Neutrophil (primary cell): ENCODE measurements at regions not wholly inside any gene's neighbourhood (a gene's known extent, or its start where the extent isn't known, plus 50 kb on each side); places are given as distances from the start of the nearest gene placed in this dataset.

Experiments used
- H3K27ac ChIP-seq: fragments of 200-600 bp; sonication (generic); 2 replicates; pipeline ENCODE4 v1.5.1; 2016; ENCODE audit warnings: mild to moderate bottlenecking, moderate library complexity
- H3K27me3 ChIP-seq: fragments of 200-600 bp; sonication (generic); 2 replicates; pipeline ENCODE4 v1.6.0; 2016; ENCODE audit warnings: mild to moderate bottlenecking
- H3K36me3 ChIP-seq: fragments of 200-600 bp; sonication (generic); 2 replicates; pipeline ENCODE4 v1.5.1; 2017
- H3K4me1 ChIP-seq, 2 experiments: fragments of 200-600 bp in 1 of 2; sonication (generic) in 1 of 2; 1 replicate in 1 of 2; 2 replicates in 1 of 2; pipeline versions ENCODE4 v1.5.1 to v1.6.1; 2013 to 2016; ENCODE audit warnings: low read depth in 1 of 2, low read length in 1 of 2, mild to moderate bottlenecking in 1 of 2, moderate library complexity in 1 of 2; ENCODE audit not compliant: control insufficient read depth in 1 of 2, insufficient read depth in 1 of 2
- H3K4me3 ChIP-seq, 2 experiments: fragments of 200-600 bp in 1 of 2; sonication (generic) in 1 of 2; 1 replicate in 1 of 2; 2 replicates in 1 of 2; pipeline ENCODE4 v1.5.1; 2013 to 2016; ENCODE audit warnings: low read depth in 1 of 2, low read length in 1 of 2, mild to moderate bottlenecking in 1 of 2, moderate library complexity in 1 of 2
- H3K9me3 ChIP-seq: fragments of 200-600 bp; sonication (generic); 2 replicates; pipeline ENCODE4 v1.5.1; 2016
- CTCF ChIP-seq: fragments of 200-600 bp; sonication (generic); IDR thresholded peaks from 2 replicates; pipeline ENCODE4 v1.5.1; 2016; ENCODE audit warnings: antibody characterized with exemption

DNA sequence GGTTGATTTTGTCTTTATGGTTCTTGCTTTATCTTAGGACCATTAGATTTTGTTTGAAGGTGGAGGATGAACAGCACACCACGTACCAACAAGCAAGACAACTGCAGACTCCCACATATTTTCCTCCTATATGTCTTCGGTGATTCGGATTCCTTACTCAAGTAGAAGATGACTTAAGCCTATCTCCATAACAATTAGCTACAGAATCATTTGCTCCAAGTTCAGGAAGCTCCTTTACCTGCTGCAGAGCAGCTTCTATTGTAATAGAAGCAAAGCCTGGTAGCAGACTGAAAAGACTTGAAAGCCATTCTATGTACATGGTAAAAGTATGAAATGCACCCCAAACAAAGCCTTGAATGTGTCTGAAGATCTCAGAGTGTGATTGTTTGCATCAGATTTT is 229.0 kb downstream of the SOX2 start:
- H3K36me3 ChIP-seq = no peaks in the 10 kb centered on the region
- H3K27ac ChIP-seq = no peak overlapping the region
- H3K27me3 ChIP-seq = no peaks in the 10 kb centered on the region
- H3K4me1 ChIP-seq = no peaks in the 10 kb centered on the region
- H3K9me3 ChIP-seq = no peaks in the 10 kb centered on the region
- no peak for TF ChIP-seq CTCF
- H3K4me3 ChIP-seq = no peak overlapping the region

DNA sequence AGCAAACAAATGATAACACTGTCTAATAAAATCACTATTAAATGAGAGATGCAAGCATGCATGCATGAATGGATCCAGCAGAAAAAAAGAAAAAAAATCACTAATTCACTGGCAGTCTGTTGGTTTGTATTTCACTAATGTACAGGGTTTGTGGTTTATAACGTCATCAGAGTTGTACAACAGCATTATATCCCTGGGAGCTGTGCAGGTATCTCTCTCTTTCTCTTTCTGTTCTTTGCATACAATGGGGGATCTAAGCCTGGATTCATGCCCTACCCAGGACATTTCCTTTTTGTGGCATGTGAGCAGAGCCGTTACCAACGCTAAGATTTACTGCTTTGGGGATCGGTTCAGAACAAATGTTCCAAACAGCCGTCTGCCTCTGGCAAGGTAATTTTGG is 229.5 kb downstream of the SOX2 start:
- no peak overlapping the region for H3K27ac ChIP-seq
- H3K27me3 ChIP-seq = no peaks in the 10 kb centered on the region
- no peaks in the 10 kb centered on the region for H3K4me1 ChIP-seq
- TF ChIP-seq CTCF = no peak
- no peaks in the 10 kb centered on the region for H3K9me3 ChIP-seq
- no peak overlapping the region for H3K4me3 ChIP-seq
- no peaks in the 10 kb centered on the region for H3K36me3 ChIP-seq

- no peak overlapping the region for H3K27ac ChIP-seq
- H3K36me3 ChIP-seq = no peaks in the 10 kb centered on the region
- H3K4me1 ChIP-seq = no peaks in the 10 kb centered on the region
- TF ChIP-seq CTCF = no peak
- no peaks in the 10 kb centered on the region for H3K9me3 ChIP-seq
- H3K4me3 ChIP-seq = no peak overlapping the region
- no peaks in the 10 kb centered on the region for H3K27me3 ChIP-seq
These were observed 231.6 kb downstream of the SOX2 start for GRCh38 chr3:181943285-181943684.

DNA sequence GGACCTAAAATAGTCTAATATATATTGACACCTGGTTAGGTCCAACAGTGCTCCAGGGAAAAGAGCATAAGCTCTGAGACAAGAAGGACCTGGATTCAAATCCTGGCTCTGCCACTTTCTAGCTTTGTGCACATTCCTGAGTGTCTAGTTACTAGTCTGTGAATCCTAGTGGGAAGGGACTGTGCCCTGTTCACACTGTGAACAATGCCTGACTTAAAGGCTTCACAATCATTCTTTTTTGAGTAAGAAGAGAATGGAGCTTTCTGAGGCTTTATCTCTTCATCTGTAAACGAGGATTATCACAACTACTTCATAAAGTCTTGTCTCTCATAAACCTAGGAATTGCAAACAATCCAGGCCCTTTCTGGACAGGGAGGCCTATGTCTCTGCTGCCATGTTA is 235.9 kb downstream of the SOX2 start:
- no peaks in the 10 kb centered on the region for H3K36me3 ChIP-seq
- no peak for TF ChIP-seq CTCF
- no peaks in the 10 kb centered on the region for H3K9me3 ChIP-seq
- H3K27me3 ChIP-seq = no peaks in the 10 kb centered on the region
- H3K4me1 ChIP-seq = no peaks in the 10 kb centered on the region
- no peak overlapping the region for H3K27ac ChIP-seq
- no peak overlapping the region for H3K4me3 ChIP-seq

DNA sequence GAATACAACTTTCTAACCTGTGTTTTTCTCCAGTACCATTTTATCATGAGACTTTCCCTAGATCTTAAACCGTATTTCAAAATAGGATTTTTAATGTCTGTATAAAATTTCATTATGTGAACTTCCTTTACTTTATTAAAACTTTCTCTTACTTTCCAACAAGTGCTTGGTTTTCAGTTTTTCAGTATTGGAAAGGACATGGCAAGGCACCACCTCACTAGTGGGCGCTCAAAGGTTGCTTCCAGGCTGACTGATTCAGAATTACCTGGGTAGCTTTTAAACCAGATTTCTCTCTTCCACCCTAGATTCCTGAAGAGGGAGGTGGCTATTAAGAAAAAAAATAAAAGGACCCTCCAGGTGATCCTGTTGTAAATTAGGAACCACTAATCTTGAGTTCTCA is 236.6 kb downstream of the SOX2 start:
- no peak for TF ChIP-seq CTCF
- Histone ChIP-seq H3K4me1 (no peaks in the 10 kb centered on the region), H3K9me3 (no peaks in the 10 kb centered on the region), H3K27ac (no peak overlapping the region), H3K27me3 (no peaks in the 10 kb centered on the region), H3K4me3 (no peak overlapping the region), H3K36me3 (no peaks in the 10 kb centered on the region)

DNA sequence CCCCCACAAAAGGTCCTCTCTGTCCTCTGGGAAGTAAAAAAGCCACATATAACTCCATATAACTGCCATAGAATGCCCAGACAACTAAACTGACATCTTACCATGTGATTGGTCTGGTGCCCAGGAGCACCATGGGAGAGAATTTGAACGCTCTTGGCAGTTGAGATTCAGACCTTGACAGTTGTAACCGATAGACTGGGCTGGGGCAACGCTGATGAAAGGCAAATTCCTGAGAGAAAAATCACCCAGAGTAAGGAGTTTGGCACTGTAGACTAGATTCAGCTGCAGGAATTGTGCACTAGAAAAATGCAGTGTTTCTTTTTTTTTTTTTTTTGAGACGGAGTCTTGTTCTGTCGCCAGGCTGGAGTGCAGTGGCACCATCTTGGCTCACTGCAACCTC is 240.5 kb downstream of the SOX2 start:
- Histone ChIP-seq H3K27me3 (no peaks in the 10 kb centered on the region), H3K36me3 (no peaks in the 10 kb centered on the region), H3K4me1 (no peaks in the 10 kb centered on the region), H3K9me3 (no peaks in the 10 kb centered on the region), H3K27ac (no peak overlapping the region), H3K4me3 (no peak overlapping the region)
- no peak for TF ChIP-seq CTCF
